ENCODE measurements at regions not wholly inside any gene's neighbourhood (a gene's known extent, or its start where the extent isn't known, plus 50 kb on each side); places are given as distances from the start of the nearest gene placed in this dataset.

DNA sequence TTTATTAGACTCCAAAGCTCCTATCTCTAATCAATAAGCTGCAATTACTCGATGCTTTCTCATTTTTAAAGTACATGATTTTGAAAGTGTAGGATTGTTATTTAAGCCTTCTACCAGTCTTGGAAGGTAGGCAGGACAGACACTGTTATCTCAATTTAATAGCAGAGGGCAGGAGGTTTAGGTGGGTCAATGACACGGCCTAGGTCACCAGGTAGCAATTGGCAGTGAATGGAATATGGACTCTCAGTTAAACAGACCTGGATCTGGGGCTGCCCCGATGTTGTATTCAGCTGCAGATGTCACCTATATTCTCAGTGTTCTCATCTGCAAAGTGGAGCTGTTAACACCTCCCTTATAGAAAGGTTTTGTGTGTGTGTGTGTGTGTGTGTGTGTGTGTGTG lies 124.4 kb upstream of the ANKFN1 start:
- no peak for TF ChIP-seq CTCF (IDR thresholded peaks at IDR 0.05; ENCODE audit: poor library complexity)
- no peak for TF ChIP-seq EZH2phosphoT487 (IDR thresholded peaks at IDR 0.05; ENCODE audit: low read depth, severe bottlenecking, unreplicated experiment)
- TF ChIP-seq EZH2 (IDR thresholded peaks at IDR 0.05; ENCODE audit: borderline replicate concordance), result no peak
